C4-2B (cell line): ENCODE measurements at regions not wholly inside any gene's neighbourhood (a gene's known extent, or its start where the extent isn't known, plus 50 kb on each side); places are given as distances from the start of the nearest gene placed in this dataset.

Source experiments
- H3K27ac ChIP-seq: fragments of 450-650 bp; 2 replicates; pipeline ENCODE4 v1.5.1; 2017
- CTCF ChIP-seq: fragments of 450-650 bp; conservative IDR thresholded peaks from 2 replicates; pipeline ENCODE4 v1.5.1; 2017; ENCODE audit warnings: mild to moderate bottlenecking
- ZFX ChIP-seq: fragments of 450-650 bp; IDR thresholded peaks from 2 replicates; pipeline ENCODE4 v1.6.1; 2017

- no peak overlapping the region for H3K27ac ChIP-seq
- no peak for TF ChIP-seq ZFX
- no peak for TF ChIP-seq CTCF
These were observed 383.9 kb upstream of the PCDH9 start for GRCh38 chr13:67614013-67614412.

- no peak overlapping the region for H3K27ac ChIP-seq
- no peak for TF ChIP-seq CTCF
These were observed 358.5 kb upstream of the PCDH9 start for GRCh38 chr13:67588607-67589006.

GRCh38 chr13:67577361-67577760 is 347.2 kb upstream of the PCDH9 start:
- TF ChIP-seq ZFX = no peak
- TF ChIP-seq CTCF = no peak
- H3K27ac ChIP-seq = no peak overlapping the region

DNA sequence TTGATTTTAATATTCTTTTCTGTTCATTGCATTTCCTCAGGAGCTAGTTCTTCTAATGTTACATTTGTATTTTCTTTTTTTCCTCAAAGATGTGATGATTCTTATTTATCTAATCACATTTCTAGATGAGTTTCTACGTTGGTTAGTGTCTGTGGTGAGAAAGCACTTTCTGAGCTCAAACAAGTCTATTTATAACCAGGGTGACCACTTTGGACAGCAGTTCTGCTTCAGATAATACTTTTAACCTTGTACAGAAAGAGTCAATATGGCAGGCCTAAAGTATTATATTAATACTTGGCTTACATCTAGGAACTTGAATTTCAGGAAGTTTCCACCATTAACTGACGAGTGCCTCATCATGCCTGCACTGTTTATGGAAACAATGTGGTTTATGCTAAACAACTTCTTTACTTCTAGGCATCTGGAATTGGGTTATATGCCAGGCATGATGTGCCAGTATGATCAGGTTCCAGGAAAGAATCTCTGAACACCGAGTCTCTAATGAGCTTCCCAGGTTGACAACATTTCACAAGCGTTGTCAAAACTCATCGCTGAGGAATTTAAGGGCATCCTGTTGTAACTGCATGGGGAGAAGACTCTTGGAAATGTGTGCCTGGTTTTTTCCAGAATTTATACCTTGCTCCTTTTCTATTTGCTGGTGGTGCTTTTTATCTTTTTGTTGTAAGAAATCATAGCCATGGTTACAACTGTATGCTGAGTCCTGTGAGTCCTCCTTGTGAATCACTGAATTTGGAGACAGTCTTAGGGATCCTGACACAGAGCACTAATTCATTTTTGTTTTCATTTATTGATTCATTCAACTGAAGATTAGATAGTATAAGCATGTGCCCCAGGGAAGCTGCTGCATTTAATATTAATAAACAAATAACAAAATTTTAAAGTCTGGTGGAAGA is 344.4 kb upstream of the PCDH9 start:
- no peak overlapping the region for H3K27ac ChIP-seq
- TF ChIP-seq CTCF = no peak
- TF ChIP-seq ZFX = no peak

GRCh38 chr13:67568205-67568604 is 338.1 kb upstream of the PCDH9 start:
- no peak overlapping the region for H3K27ac ChIP-seq
- TF ChIP-seq CTCF (no peak), ZFX (no peak)

GRCh38 chr13:67557642-67558241 is 327.6 kb upstream of the PCDH9 start:
- H3K27ac ChIP-seq = no peak overlapping the region
- no peak for TF ChIP-seq CTCF
- no peak for TF ChIP-seq ZFX

- no peak overlapping the region for H3K27ac ChIP-seq
- TF ChIP-seq CTCF (no peak), ZFX (no peak)
These were observed 327.0 kb upstream of the PCDH9 start for GRCh38 chr13:67557118-67557517.
